Activated CD8-positive, alpha-beta memory T cell treated with anti-CD3 and anti-CD28 coated beads, Interleukin-2, amount 10 ng/mL, durations not matched to agents 7 days and 5 days (primary cell): ENCODE measurements at regions not wholly inside any gene's neighbourhood (a gene's known extent, or its start where the extent isn't known, plus 50 kb on each side); places are given as distances from the start of the nearest gene placed in this dataset.

Source experiments
- ATAC-seq: fragments of 150-1000 bp; cut with Tn5 transposase; one replicate; pipeline ENCODE4 v1.10.0; 2021; ENCODE audit warnings: moderate library complexity
- CTCF ChIA-PET: fragments of 350-600 bp; sonication (Branson Sonifier 250); formaldehyde crosslinking; loops from one replicate; lab custom pipeline; 2021; ENCODE audit warnings: antibody characterized with exemption; lab: Charles Lee
- DNase-seq: peaks from one replicate; pipeline ENCODE4 v3.0.0-alpha.2; 2020
- H3K27ac Mint-ChIP-seq: one replicate; pipeline ENCODE4 v1.8.0; 2021; ENCODE audit warnings: mild to moderate bottlenecking, mixed read lengths
- H3K27me3 Mint-ChIP-seq: one replicate; pipeline ENCODE4 v1.8.0; 2021; ENCODE audit warnings: mixed read lengths
- H3K36me3 Mint-ChIP-seq: one replicate; pipeline ENCODE4 v1.8.0; 2021; ENCODE audit warnings: mild to moderate bottlenecking, mixed read lengths
- H3K4me1 Mint-ChIP-seq: one replicate; pipeline ENCODE4 v1.8.0; 2021; ENCODE audit warnings: mixed read lengths
- H3K4me3 Mint-ChIP-seq: one replicate; pipeline ENCODE4 v1.8.0; 2021; ENCODE audit warnings: mild to moderate bottlenecking, moderate library complexity, mixed read lengths
- H3K9me3 Mint-ChIP-seq: one replicate; pipeline ENCODE4 v1.8.0; 2022; ENCODE audit warnings: low read depth, mixed read lengths

- peaks cover 3% of the 10 kb centered on the region for H3K9me3 Mint-ChIP-seq
- no peak overlapping the region for H3K4me3 Mint-ChIP-seq
- no peaks in the 10 kb centered on the region for H3K36me3 Mint-ChIP-seq
- ATAC-seq (no peak), DNase-seq (no peak)
- H3K27ac Mint-ChIP-seq, result no peak overlapping the region
- CTCF ChIA-PET, result no interaction called here
- H3K27me3 Mint-ChIP-seq, result no peaks in the 10 kb centered on the region
- no peaks in the 10 kb centered on the region for H3K4me1 Mint-ChIP-seq
Observed at GRCh38 chr9:8229226-8229625, 429.6 kb upstream of the DMAC1 start.

DNA sequence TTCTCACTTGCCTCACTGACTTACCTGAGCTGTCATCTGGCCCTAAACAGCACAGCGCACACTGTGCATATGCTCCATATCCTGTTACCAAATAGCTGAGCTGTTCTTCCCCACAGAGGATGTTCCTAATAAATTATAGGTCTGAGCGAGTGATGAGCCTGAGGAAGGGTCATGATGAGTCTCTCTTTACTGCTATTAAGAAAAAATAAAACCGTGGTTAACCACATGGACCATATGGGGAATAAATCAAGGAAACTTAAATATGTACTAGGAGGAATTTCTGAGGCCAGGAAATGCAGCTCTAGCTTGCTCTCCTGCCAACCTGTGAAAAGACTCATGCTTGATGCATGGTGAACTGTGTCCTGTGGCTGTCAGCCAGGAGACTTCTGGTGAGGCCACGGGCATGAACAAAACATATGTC is 424.8 kb upstream of the DMAC1 start:
- H3K4me3 Mint-ChIP-seq, result no peak overlapping the region
- H3K36me3 Mint-ChIP-seq, result no peaks in the 10 kb centered on the region
- no peaks in the 10 kb centered on the region for H3K27me3 Mint-ChIP-seq
- H3K4me1 Mint-ChIP-seq, result no peaks in the 10 kb centered on the region
- no peak overlapping the region for H3K27ac Mint-ChIP-seq
- CTCF ChIA-PET, result no interaction called here
- DNase-seq (no peak), ATAC-seq (no peak)
- peaks cover 3% of the 10 kb centered on the region for H3K9me3 Mint-ChIP-seq

DNA sequence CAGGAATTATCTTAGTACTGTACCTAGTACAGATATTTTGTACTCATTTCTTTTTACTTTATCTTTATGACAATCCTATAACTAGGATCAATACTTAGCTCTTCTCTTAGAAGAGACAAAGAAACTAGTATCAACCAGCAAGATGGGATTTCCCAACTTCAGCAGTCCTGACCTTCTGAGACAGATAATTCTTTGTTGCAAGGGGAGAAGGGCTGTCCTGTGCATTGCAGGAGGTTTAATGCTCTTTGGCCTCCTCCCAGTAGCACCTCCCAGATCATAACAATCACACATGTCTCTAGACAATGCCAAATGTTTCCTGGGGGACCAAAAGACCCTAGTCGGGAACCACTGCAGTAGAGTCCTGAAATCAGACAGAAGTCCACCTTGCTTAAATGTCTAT is 424.3 kb upstream of the DMAC1 start:
- ATAC-seq (no peak), DNase-seq (no peak)
- H3K36me3 Mint-ChIP-seq, result no peaks in the 10 kb centered on the region
- CTCF ChIA-PET, result no interaction called here
- H3K9me3 Mint-ChIP-seq, result peaks cover 3% of the 10 kb centered on the region
- H3K27me3 Mint-ChIP-seq, result no peaks in the 10 kb centered on the region
- H3K4me1 Mint-ChIP-seq, result no peaks in the 10 kb centered on the region
- no peak overlapping the region for H3K27ac Mint-ChIP-seq
- no peak overlapping the region for H3K4me3 Mint-ChIP-seq

- H3K4me1 Mint-ChIP-seq, result no peaks in the 10 kb centered on the region
- H3K27me3 Mint-ChIP-seq, result no peaks in the 10 kb centered on the region
- H3K36me3 Mint-ChIP-seq, result no peaks in the 10 kb centered on the region
- no peak for DNase-seq
- no peak overlapping the region for H3K27ac Mint-ChIP-seq
- ATAC-seq, result no peak
- CTCF ChIA-PET, result no interaction called here
- no peak overlapping the region for H3K4me3 Mint-ChIP-seq
- no peaks in the 10 kb centered on the region for H3K9me3 Mint-ChIP-seq
Observed at GRCh38 chr9:8221462-8221861, 421.9 kb upstream of the DMAC1 start.

- Mint-ChIP-seq H3K27me3 (no peaks in the 10 kb centered on the region), H3K4me3 (no peak overlapping the region), H3K36me3 (no peaks in the 10 kb centered on the region), H3K9me3 (no peaks in the 10 kb centered on the region), H3K4me1 (peaks cover 5% of the 10 kb centered on the region), H3K27ac (no peak overlapping the region)
- ATAC-seq (no peak), DNase-seq (no peak)
- CTCF ChIA-PET, result interaction anchor here (1.2 kb wide), 1 partner anchor 14 kb away, joined by 3 read pairs; no protein-coding TSS in a partner anchor
Observed at GRCh38 chr9:8208465-8208864, 408.9 kb upstream of the DMAC1 start.

DNA sequence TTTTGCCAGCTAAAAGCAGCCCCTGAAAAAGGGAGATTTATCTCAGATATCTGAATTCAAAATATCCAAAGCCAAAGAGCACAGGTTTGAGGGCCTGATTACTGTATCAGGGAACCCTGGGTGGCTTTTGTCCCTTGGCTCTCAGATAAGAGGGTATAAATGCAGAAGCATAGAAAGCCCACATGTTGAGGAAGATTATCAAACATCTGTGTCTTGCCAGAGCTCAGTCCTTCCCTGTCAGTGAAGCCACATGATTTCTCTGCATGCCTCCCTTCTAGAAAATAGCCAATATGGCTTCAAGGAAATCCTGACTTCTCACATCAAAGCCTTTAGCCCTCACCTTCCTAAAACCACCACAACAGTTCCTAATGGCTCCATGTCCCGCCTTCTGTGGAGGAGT is 408.0 kb upstream of the DMAC1 start:
- no peak for ATAC-seq
- Mint-ChIP-seq H3K36me3 (no peaks in the 10 kb centered on the region), H3K4me3 (no peak overlapping the region), H3K27ac (no peak overlapping the region), H3K9me3 (no peaks in the 10 kb centered on the region), H3K4me1 (peaks cover 5% of the 10 kb centered on the region), H3K27me3 (no peaks in the 10 kb centered on the region)
- DNase-seq, result no peak
- CTCF ChIA-PET, result interaction anchor here (1.2 kb wide), 1 partner anchor 13 kb away, joined by 3 read pairs; no protein-coding TSS in a partner anchor

- Mint-ChIP-seq H3K27ac (no peak overlapping the region), H3K36me3 (no peaks in the 10 kb centered on the region), H3K27me3 (no peaks in the 10 kb centered on the region), H3K4me3 (no peak overlapping the region), H3K9me3 (no peaks in the 10 kb centered on the region), H3K4me1 (peaks cover 5% of the 10 kb centered on the region)
- DNase-seq (no peak), ATAC-seq (no peak)
- CTCF ChIA-PET, result no interaction called here
Observed at GRCh38 chr9:8206720-8207119, 407.1 kb upstream of the DMAC1 start.

DNA sequence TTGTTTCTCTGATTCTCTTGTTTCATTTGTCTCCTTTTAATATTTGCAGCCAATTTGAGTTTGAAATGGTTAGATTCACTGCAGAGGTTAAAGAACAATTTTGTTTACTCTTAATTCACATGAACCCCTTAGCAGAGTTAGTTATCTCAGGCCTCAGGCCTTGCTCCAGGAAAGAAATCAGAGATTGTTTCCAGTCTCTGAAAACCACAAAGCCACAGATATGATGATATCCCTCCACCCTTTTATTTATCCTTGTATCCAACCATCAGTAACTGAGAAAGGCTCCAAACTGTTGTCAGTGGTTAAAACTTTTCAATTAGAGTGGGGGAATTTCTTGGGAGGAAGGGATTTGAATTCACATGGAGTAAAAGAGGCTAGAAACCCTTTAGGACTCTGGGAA is 406.0 kb upstream of the DMAC1 start:
- no peak overlapping the region for H3K4me3 Mint-ChIP-seq
- H3K9me3 Mint-ChIP-seq, result no peaks in the 10 kb centered on the region
- CTCF ChIA-PET, result no interaction called here
- no peak for DNase-seq
- H3K36me3 Mint-ChIP-seq, result no peaks in the 10 kb centered on the region
- no peaks in the 10 kb centered on the region for H3K27me3 Mint-ChIP-seq
- H3K27ac Mint-ChIP-seq, result no peak overlapping the region
- peaks cover 5% of the 10 kb centered on the region for H3K4me1 Mint-ChIP-seq
- no peak for ATAC-seq

GRCh38 chr9:8189881-8190280 is 390.3 kb upstream of the DMAC1 start:
- DNase-seq (no peak), ATAC-seq (no peak)
- peaks cover 6% of the 10 kb centered on the region for H3K4me1 Mint-ChIP-seq
- H3K27ac Mint-ChIP-seq, result no peak overlapping the region
- peaks cover 4% of the 10 kb centered on the region for H3K36me3 Mint-ChIP-seq
- H3K9me3 Mint-ChIP-seq, result peaks cover 2% of the 10 kb centered on the region
- no peak overlapping the region for H3K4me3 Mint-ChIP-seq
- CTCF ChIA-PET, result no interaction called here
- no peaks in the 10 kb centered on the region for H3K27me3 Mint-ChIP-seq

- Mint-ChIP-seq H3K36me3 (peaks cover 4% of the 10 kb centered on the region), H3K9me3 (peaks cover 2% of the 10 kb centered on the region), H3K27me3 (no peaks in the 10 kb centered on the region), H3K4me3 (no peak overlapping the region), H3K27ac (no peak overlapping the region), H3K4me1 (peaks cover 6% of the 10 kb centered on the region)
- no peak for DNase-seq
- ATAC-seq, result peak; percentile 53
- CTCF ChIA-PET, result interaction anchor here (1.3 kb wide), 1 partner anchor 619 kb away, joined by 3 read pairs; no protein-coding TSS in a partner anchor
Observed at GRCh38 chr9:8188723-8189407, 389.3 kb upstream of the DMAC1 start.

GRCh38 chr9:8186560-8186959 is 387.0 kb upstream of the DMAC1 start:
- H3K4me1 Mint-ChIP-seq, result peaks cover 6% of the 10 kb centered on the region
- H3K27ac Mint-ChIP-seq, result no peak overlapping the region
- DNase-seq (no peak), ATAC-seq (no peak)
- H3K36me3 Mint-ChIP-seq, result peaks cover under 1% of the 10 kb centered on the region
- H3K9me3 Mint-ChIP-seq, result peaks cover under 1% of the 10 kb centered on the region
- CTCF ChIA-PET, result no interaction called here
- no peak overlapping the region for H3K4me3 Mint-ChIP-seq
- no peaks in the 10 kb centered on the region for H3K27me3 Mint-ChIP-seq

GRCh38 chr9:8183618-8184017 is 384.0 kb upstream of the DMAC1 start:
- H3K9me3 Mint-ChIP-seq, result no peaks in the 10 kb centered on the region
- H3K27me3 Mint-ChIP-seq, result peaks cover under 1% of the 10 kb centered on the region
- H3K36me3 Mint-ChIP-seq, result no peaks in the 10 kb centered on the region
- H3K4me1 Mint-ChIP-seq, result peaks cover 4% of the 10 kb centered on the region
- DNase-seq, result no peak
- H3K4me3 Mint-ChIP-seq, result no peak overlapping the region
- ATAC-seq, result no peak
- H3K27ac Mint-ChIP-seq, result no peak overlapping the region
- CTCF ChIA-PET, result no interaction called here

- H3K27me3 Mint-ChIP-seq, result peaks cover 4% of the 10 kb centered on the region
- CTCF ChIA-PET, result no interaction called here
- no peaks in the 10 kb centered on the region for H3K36me3 Mint-ChIP-seq
- H3K4me3 Mint-ChIP-seq, result no peak overlapping the region
- H3K4me1 Mint-ChIP-seq, result no peaks in the 10 kb centered on the region
- DNase-seq (no peak), ATAC-seq (no peak)
- H3K9me3 Mint-ChIP-seq, result no peaks in the 10 kb centered on the region
- H3K27ac Mint-ChIP-seq, result no peak overlapping the region
Observed at GRCh38 chr9:8179381-8180053, 379.9 kb upstream of the DMAC1 start.

DNA sequence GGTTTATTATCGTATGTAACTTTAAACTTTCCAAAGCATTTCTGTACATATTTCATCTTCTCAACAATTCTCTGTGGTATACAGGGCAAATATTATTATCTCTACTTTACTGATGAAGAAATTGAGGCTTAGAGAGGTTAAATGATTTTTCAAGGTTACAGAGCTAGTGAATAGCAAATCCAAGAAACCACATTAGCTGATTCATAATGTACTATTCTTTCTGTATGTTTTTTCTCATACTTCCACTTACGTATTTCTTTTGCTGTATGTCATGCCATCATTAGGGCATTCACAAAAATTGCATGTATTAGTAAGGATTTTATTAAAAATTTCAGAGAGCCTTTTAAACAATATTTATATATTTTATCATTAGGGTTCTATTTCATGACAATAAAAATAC is 372.4 kb upstream of the DMAC1 start:
- DNase-seq (no peak), ATAC-seq (no peak)
- no peak overlapping the region for H3K27ac Mint-ChIP-seq
- no peaks in the 10 kb centered on the region for H3K9me3 Mint-ChIP-seq
- H3K36me3 Mint-ChIP-seq, result no peaks in the 10 kb centered on the region
- H3K27me3 Mint-ChIP-seq, result peaks cover 2% of the 10 kb centered on the region
- CTCF ChIA-PET, result no interaction called here
- no peaks in the 10 kb centered on the region for H3K4me1 Mint-ChIP-seq
- no peak overlapping the region for H3K4me3 Mint-ChIP-seq
